Mucosa of rectum (tissue), 2 donors: ENCODE measurements at regions not wholly inside any gene's neighbourhood (a gene's known extent, or its start where the extent isn't known, plus 50 kb on each side); places are given as distances from the start of the nearest gene placed in this dataset.

Experiments used
- H3K27ac ChIP-seq, 2 donors: one replicate each; pipeline ENCODE4 v1.7.0; 2013; ENCODE audit warnings: inconsistent platforms in 2 of 2, low read depth in 2 of 2, low read length in 2 of 2
- H3K27me3 ChIP-seq, 2 donors: one replicate each; pipeline ENCODE4 v1.7.0; 2013; ENCODE audit warnings: low read length in 2 of 2; ENCODE audit not compliant: control insufficient read depth in 2 of 2, insufficient read depth in 2 of 2
- H3K36me3 ChIP-seq, 2 donors: one replicate each; pipeline ENCODE4 v1.7.0; 2013; ENCODE audit warnings: low read length in 2 of 2; ENCODE audit not compliant: control insufficient read depth in 2 of 2, insufficient read depth in 2 of 2
- H3K4me1 ChIP-seq, 2 donors: one replicate each; pipeline ENCODE4 v1.7.0; 2013; ENCODE audit warnings: low read length in 2 of 2, mild to moderate bottlenecking in 1 of 2; ENCODE audit not compliant: control insufficient read depth in 2 of 2, insufficient read depth in 2 of 2
- H3K4me3 ChIP-seq, 2 donors: one replicate each; pipeline ENCODE4 v1.7.0; 2013; ENCODE audit warnings: low read length in 2 of 2
- H3K9ac ChIP-seq, 2 donors: one replicate each; pipeline ENCODE4 v1.7.0; 2013; ENCODE audit warnings: low read length in 2 of 2, low read depth in 1 of 2, mild to moderate bottlenecking in 1 of 2
- H3K9me3 ChIP-seq, 2 donors: one replicate each; pipeline ENCODE4 v1.7.0; 2013; ENCODE audit warnings: low read length in 2 of 2; ENCODE audit not compliant: control insufficient read depth in 2 of 2
- donor health status: healthy.
- donor health status: Normal muscosa, but diverticular disease.

DNA sequence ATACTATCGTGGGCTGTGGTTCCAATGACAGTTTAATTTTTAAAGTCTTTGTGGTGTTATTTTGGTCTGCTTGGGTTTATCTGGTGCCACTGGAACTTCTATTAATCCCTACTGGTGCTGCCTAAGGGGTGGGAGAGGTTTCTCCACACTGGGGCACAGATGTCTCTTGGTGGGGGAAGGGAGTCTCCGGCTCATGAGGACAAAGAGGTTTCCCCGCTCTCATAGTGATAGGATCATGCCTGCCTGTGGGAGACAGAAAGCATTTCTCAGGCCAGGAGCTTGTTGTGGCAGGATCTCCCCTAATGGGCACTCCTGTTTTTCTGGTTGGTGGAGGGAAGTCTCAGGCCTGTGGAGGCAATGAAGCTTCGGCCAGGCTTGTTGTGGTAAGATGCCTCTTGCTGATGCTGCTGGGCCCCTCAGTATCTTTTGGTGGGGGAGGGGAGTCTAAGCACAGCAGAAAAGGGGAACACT is 84.3 kb upstream of the THRB start:
- Histone ChIP-seq H3K4me3 (no peak overlapping the region), H3K9me3 (no peaks in the 10 kb centered on the region), H3K27me3 (peaks cover 0 to under 1% of the 10 kb centered on the region in 2 donors), H3K4me1 (no peaks in the 10 kb centered on the region), H3K9ac (no peak overlapping the region), H3K36me3 (no peaks in the 10 kb centered on the region), H3K27ac (no peak overlapping the region)

DNA sequence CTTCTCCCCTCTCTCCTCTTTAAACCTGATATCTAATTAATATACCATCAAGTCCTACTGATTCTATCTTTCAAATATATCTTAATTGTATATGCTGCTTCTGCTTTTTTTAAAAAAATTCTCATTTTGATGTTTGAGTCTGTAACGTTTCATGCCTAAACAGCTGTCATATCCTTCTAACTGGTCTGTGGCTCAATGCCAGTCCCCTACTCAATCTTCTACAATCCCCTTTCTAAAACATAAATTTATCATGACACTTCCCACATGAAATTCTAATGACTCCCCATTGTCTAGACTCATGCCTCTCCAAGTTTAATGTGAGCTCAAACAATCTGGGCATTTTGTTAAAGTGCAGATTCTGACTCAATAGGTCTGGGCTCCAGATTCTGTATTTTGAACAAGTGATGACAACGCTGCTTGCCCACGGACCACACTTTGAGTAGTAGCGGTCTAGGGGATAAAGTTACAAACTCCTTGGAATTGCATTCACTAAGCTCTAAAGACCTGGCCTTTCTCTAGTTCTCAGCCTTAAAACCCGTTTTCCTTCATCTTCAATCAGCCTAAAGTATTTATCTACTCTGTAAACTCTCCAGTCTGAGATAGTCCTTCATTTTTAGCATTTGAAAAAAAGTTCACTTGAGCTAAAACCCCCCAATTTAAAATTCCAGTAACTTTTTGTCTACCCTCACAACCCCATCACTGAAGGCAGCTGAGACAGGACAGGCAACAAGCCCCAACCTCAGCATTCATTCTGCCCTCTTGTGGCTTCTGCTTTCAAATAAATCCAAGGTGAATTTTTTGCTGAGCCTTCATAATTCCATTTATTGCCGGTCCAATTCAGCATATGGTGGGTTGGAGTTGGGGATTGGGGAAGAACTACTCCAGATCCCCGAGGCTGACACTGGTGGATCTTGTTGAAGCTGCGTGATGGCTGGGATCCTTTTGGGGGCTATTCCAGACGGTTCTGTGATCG is 88.1 kb upstream of the THRB start:
- H3K4me1 ChIP-seq = no peaks in the 10 kb centered on the region
- H3K9me3 ChIP-seq = no peaks in the 10 kb centered on the region
- no peak overlapping the region for H3K27ac ChIP-seq
- no peak overlapping the region for H3K4me3 ChIP-seq
- H3K36me3 ChIP-seq = no peaks in the 10 kb centered on the region
- no peak overlapping the region for H3K9ac ChIP-seq
- H3K27me3 ChIP-seq = peaks cover 0 to 3% of the 10 kb centered on the region in 2 donors

DNA sequence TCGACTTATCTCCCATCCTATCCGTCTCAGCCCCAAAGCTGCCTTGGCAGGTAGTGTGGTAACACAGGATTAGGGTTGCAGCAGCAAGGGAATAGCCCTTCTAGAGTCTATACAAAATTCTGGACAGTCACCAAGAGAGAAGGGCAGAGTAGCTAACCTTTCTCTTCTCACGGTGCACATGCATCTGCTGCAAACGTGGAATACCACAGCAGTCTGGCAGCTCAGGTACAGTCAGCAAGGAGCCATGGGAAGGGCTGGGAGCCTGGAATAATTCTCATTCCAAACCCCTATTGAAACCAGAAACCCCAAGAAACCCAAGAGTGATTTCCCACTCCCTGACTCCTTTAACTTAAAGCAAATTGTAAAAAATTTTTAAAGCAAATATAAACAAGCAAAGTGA is 92.3 kb upstream of the THRB start:
- Histone ChIP-seq H3K27ac (no peak overlapping the region), H3K4me3 (no peak overlapping the region), H3K4me1 (peaks cover 3 to 10% of the 10 kb centered on the region in 2 donors), H3K27me3 (peaks cover 0 to 3% of the 10 kb centered on the region in 2 donors), H3K9ac (no peak overlapping the region), H3K9me3 (no peaks in the 10 kb centered on the region), H3K36me3 (no peaks in the 10 kb centered on the region)

DNA sequence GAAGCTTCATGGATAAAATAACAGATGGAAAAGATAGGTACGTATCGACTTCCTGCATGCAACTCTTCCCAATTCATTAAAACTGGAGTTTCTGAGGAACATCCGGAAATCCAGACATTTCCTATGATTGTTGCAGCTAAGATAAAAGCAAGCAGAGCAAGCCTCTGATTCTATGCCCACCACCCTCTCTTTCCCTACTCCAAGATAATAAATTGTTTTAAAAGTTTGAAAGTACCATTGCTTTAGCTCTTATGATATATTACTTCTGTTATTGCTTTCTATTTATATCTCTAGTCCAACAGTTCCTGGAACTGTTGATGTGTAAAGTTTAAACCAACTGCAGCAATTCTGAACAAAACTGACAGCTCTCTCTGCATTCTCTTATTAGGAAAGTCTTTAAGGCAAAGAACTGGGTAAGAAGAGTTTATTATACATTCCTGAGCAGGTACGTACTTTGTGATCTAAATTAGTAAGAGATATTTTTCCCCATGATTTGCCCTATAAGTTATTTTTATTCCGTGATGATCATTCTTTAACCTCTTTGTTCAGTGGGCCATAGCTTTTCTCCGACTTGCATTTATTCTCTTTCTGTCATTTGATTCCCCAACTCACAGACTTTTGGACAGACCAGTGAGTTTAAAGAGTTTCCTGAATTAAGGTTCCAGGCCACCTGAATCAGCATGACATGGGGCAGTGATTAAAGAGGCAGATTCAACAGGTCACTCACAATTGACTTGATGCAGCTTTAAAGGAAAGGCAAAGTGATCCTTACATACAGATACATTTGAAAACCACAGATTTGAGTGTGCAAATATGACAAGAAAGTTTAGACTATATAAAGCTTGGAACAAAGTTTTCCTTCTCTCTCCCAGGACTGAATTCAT is 94.2 kb upstream of the THRB start:
- Histone ChIP-seq H3K27ac (no peak overlapping the region), H3K9me3 (no peaks in the 10 kb centered on the region), H3K4me1 (peaks cover 3 to 10% of the 10 kb centered on the region in 2 donors), H3K27me3 (peaks cover 0 to 3% of the 10 kb centered on the region in 2 donors), H3K4me3 (peak overlapping the region in 1 of 2 donors; percentile 30), H3K9ac (no peak overlapping the region), H3K36me3 (no peaks in the 10 kb centered on the region)

DNA sequence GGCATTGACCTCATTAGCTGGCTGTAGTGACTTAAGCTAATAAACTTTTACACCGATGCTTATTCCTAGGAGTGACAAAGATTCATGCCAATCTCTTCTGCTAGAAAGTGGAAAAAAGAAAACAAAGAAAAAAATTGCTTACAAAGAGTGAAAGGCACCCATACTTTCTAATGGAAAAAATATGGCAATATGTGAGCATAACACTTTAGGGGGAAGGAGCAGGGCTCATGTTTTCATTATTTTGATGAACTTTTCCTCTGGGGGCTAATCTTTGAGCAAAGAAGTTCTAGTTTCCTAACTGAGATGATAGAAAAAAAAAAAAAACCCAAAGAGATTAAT is 94.8 kb upstream of the THRB start:
- Histone ChIP-seq H3K4me3 (no peak overlapping the region), H3K36me3 (no peaks in the 10 kb centered on the region), H3K27me3 (no peaks in the 10 kb centered on the region), H3K9me3 (no peaks in the 10 kb centered on the region), H3K27ac (no peak overlapping the region), H3K9ac (no peak overlapping the region), H3K4me1 (peaks cover 3 to 10% of the 10 kb centered on the region in 2 donors)

DNA sequence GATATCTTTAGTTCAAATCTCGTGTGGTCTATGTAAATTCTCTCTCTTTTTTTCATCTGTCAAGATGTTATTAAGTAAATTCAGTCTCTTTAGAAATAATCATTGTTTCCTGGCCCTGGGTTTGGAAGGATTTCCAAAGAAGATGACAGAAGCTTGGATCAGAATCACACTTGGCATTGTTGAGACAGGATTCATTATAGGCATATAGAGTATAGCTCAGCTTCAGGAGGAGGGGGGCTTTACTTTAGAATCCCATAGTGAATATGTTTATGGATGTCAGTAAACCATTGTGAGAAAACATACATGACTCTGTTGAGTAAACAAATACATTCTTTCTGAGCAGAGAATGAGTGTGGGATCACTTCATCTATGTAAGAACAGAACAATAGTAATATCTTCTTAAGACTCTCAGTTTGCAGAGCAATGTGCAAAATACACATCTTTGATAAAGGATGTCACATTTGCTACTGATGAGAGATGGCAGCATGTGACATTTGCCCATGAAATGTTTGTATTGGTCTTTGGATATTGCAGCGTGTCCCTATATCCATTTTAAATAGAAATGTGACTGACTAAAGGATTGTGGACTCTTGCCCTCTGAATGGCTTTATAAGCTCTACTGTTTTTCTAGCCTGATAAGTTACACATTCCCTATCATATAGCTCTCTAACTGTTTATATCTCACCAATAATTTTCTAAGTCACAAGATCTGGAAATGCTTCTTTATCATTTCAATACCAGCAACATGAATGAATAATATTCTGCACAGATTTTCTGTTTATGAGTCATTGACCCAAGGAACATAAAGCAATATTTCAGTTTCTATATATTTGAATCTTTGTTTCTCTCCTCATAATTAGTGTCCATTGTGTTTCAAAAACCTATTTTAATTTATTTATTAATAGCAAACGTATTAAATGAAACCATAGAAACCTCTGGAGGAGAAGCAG is 95.6 kb upstream of the THRB start:
- no peaks in the 10 kb centered on the region for H3K27me3 ChIP-seq
- no peak overlapping the region for H3K9ac ChIP-seq
- H3K9me3 ChIP-seq = no peaks in the 10 kb centered on the region
- no peak overlapping the region for H3K27ac ChIP-seq
- peaks cover 3 to 10% of the 10 kb centered on the region in 2 donors for H3K4me1 ChIP-seq
- no peaks in the 10 kb centered on the region for H3K36me3 ChIP-seq
- no peak overlapping the region for H3K4me3 ChIP-seq

DNA sequence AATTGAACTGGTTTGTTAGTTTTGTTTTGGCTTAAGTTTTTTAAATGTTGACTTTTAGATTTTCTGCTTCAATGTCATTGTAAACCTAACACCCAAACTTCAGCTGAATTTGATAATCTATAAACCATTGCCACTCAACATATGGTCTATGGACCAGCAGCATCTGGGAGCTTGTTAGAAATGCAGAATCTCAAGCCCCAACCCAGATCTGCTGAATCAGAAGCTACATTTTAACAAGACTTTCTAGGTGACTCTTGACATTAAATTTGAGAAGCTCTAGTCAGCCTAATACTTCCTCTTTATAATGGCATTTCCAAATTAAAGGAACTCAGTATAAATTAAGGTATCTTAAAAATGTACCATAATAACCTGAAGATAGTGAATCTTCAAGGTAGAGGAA is 96.5 kb upstream of the THRB start:
- Histone ChIP-seq H3K27me3 (no peaks in the 10 kb centered on the region), H3K4me1 (peaks cover 3 to 10% of the 10 kb centered on the region in 2 donors), H3K9me3 (no peaks in the 10 kb centered on the region), H3K36me3 (no peaks in the 10 kb centered on the region), H3K27ac (no peak overlapping the region), H3K9ac (no peak overlapping the region), H3K4me3 (no peak overlapping the region)

DNA sequence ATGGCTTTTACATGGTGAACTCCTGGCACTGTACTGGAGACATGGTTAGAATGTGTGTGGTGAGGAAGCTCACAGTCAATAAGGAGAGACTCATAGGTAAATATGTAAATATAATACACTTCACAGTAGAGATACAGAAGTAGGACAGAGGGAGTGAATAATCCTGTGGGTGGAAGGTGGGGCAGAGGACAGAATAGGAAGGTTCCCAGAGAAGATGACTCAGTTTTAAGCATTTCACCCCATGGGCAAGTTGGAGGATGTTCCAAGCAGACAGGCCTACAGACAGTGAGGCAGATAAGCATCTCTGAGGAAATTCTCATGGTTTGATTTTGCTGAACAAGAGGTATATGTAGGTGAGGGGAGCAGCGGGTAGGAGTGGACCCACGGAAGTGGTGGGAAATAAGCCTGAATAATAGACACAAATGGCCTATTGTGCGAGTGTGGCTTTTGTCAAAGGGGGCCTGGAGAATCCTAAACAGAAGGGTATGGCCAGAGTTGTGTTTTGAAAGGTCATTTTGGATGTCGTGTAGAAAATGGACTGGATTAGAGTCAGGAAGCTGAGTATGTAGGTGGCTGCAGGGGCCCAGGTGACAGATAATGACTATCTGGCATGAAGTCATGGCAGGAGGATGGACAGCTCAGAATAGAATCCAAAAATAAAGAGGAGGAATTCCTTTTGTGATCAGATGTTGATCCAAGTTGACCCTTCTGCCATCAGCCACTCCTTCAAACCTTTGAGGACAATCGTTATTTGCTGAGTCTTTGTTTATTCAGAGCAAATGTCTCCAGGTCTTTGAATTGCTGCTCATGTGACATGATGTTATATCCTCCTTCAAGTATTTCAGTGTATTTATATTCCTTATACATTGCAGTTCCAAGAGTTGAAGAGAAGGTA is 97.3 kb upstream of the THRB start:
- peaks cover 3 to 10% of the 10 kb centered on the region in 2 donors for H3K4me1 ChIP-seq
- no peak overlapping the region for H3K4me3 ChIP-seq
- no peak overlapping the region for H3K9ac ChIP-seq
- no peaks in the 10 kb centered on the region for H3K36me3 ChIP-seq
- no peaks in the 10 kb centered on the region for H3K27me3 ChIP-seq
- no peaks in the 10 kb centered on the region for H3K9me3 ChIP-seq
- H3K27ac ChIP-seq = no peak overlapping the region

DNA sequence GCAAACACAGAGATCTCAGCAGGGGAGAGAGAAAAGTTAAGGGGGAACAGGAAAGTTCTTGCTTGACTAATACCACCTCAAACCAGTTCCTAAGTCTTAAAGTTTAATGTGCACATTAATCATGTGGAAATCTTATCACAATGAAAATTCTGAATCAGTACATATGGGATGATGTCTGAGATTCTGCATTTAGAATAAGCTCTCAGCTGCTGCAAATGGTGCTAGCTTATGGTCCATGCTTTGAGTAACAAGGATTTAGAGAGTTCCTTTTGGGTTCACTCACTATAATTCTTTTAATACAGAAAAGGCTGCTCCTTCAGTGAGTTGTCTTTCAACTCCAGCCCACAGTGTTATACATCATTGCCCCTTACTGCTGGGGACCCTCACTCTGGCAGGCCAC is 99.5 kb upstream of the THRB start:
- no peak overlapping the region for H3K4me3 ChIP-seq
- H3K27ac ChIP-seq = no peak overlapping the region
- no peaks in the 10 kb centered on the region for H3K27me3 ChIP-seq
- no peaks in the 10 kb centered on the region for H3K36me3 ChIP-seq
- H3K9ac ChIP-seq = no peak overlapping the region
- peaks cover 2 to 9% of the 10 kb centered on the region in 2 donors for H3K4me1 ChIP-seq
- no peaks in the 10 kb centered on the region for H3K9me3 ChIP-seq
